HG03439 (cell line): ENCODE measurements at regions not wholly inside any gene's neighbourhood (a gene's known extent, or its start where the extent isn't known, plus 50 kb on each side); places are given as distances from the start of the nearest gene placed in this dataset.

Experiments
- ATAC-seq: cut with Tn5 transposase; IDR thresholded peaks from one replicate; pipeline ENCODE4 v1.9.1; 2021; ENCODE audit warnings: mild to moderate bottlenecking, moderate library complexity; ENCODE audit not compliant: unreplicated experiment

- no peak for ATAC-seq
These were observed 472.1 kb downstream of the CDH2 start for GRCh38 chr18:27704736-27705361.

GRCh38 chr18:27699137-27699536 lies 477.8 kb downstream of the CDH2 start:
- ATAC-seq: no peak

GRCh38 chr18:27696148-27696547 lies 480.8 kb downstream of the CDH2 start:
- no peak for ATAC-seq

GRCh38 chr18:27695503-27695902 lies 481.4 kb downstream of the CDH2 start:
- no peak for ATAC-seq

- no peak for ATAC-seq
These were observed 481.9 kb downstream of the CDH2 start for GRCh38 chr18:27695052-27695451.

- no peak for ATAC-seq
These were observed 488.3 kb downstream of the CDH2 start for GRCh38 chr18:27688581-27688980.

GRCh38 chr18:27687351-27687979 lies 489.5 kb downstream of the CDH2 start:
- ATAC-seq: no peak

GRCh38 chr18:27685807-27686412 lies 491.0 kb downstream of the CDH2 start:
- ATAC-seq: no peak

GRCh38 chr18:27685091-27685490 lies 491.8 kb downstream of the CDH2 start:
- no peak for ATAC-seq

GRCh38 chr18:27674411-27674810 lies 489.3 kb upstream of the CHST9 start:
- no peak for ATAC-seq

GRCh38 chr18:27673861-27674260 lies 488.8 kb upstream of the CHST9 start:
- ATAC-seq: no peak

GRCh38 chr18:27668158-27668557 lies 483.1 kb upstream of the CHST9 start:
- no peak for ATAC-seq

- no peak for ATAC-seq
These were observed 482.0 kb upstream of the CHST9 start for GRCh38 chr18:27667064-27667463.

GRCh38 chr18:27666016-27666415 lies 480.9 kb upstream of the CHST9 start:
- ATAC-seq: no peak

- no peak for ATAC-seq
These were observed 480.2 kb upstream of the CHST9 start for GRCh38 chr18:27665264-27665799.

- ATAC-seq: no peak
These were observed 477.8 kb upstream of the CHST9 start for GRCh38 chr18:27662949-27663348.

- no peak for ATAC-seq
These were observed 477.4 kb upstream of the CHST9 start for GRCh38 chr18:27662537-27662936.

- ATAC-seq: no peak
These were observed 476.4 kb upstream of the CHST9 start for GRCh38 chr18:27661320-27662018.

GRCh38 chr18:27656905-27657304 lies 471.8 kb upstream of the CHST9 start:
- ATAC-seq: no peak

- ATAC-seq: peak; percentile 47
These were observed 471.2 kb upstream of the CHST9 start for GRCh38 chr18:27656167-27656778.

- no peak for ATAC-seq
These were observed 468.1 kb upstream of the CHST9 start for GRCh38 chr18:27653247-27653646.
